Endothelial cell of umbilical vein (primary cell): ENCODE measurements at regions not wholly inside any gene's neighbourhood (a gene's known extent, or its start where the extent isn't known, plus 50 kb on each side); places are given as distances from the start of the nearest gene placed in this dataset.

Experiments
- BruUV-seq: library from RNA; stranded (reverse); fragments of 400-500 nt; replicated peaks from 2 replicates; lab custom pipeline; 2021; lab: Mats Ljungman, UMichigan
- CTCF ChIA-PET: fragments of 300-600, 350-600 bp; sonication (Branson Sonifier 250); formaldehyde crosslinking; loops from one replicate; lab custom pipeline; 2021; ENCODE audit warnings: antibody characterized with exemption, inconsistent platforms; lab: Charles Lee
- POLR2A ChIA-PET: fragments of 300-600, 350-600 bp; sonication (Branson Sonifier 250); formaldehyde crosslinking; loops from one replicate; lab custom pipeline; 2021; ENCODE audit warnings: antibody characterized with exemption, inconsistent platforms; lab: Charles Lee
- DNase-seq: peaks from one replicate; pipeline ENCODE4 v3.0.0-alpha.2; 2011; ENCODE audit warnings: low read depth, low spot score
- FAIRE-seq: peaks from 2 replicates; lab custom pipeline; 2011; peaks lifted over from hg19 to GRCh38; lab: Jason Lieb, UNC
- H2AFZ ChIP-seq: 2 replicates; pipeline ENCODE4 v1.6.0; 2012; ENCODE audit warnings: low read depth, low read length, control low read depth, inconsistent platforms
- H3K27ac ChIP-seq: 2 replicates; pipeline ENCODE4 v1.5.1; 2011; ENCODE audit warnings: low read depth, mild to moderate bottlenecking, control low read depth, low read length, moderate library complexity; ENCODE audit not compliant: insufficient read depth
- H3K27me3 ChIP-seq, 2 experiments: 2 replicates each; pipeline versions ENCODE4 v1.6.0 to v1.6.1; 2011; ENCODE audit warnings: low read length in 2 of 2, mixed read lengths in 1 of 2; ENCODE audit not compliant: control insufficient read depth in 2 of 2, insufficient read depth in 2 of 2
- H3K36me3 ChIP-seq, 2 experiments: 2 replicates in 1 of 2; 3 replicates in 1 of 2; pipeline ENCODE4 v1.5.1; 2011; ENCODE audit warnings: low read length in 2 of 2, mild to moderate bottlenecking in 1 of 2, moderate library complexity in 1 of 2; ENCODE audit not compliant: control insufficient read depth in 2 of 2, insufficient read depth in 2 of 2; ENCODE audit errors: extremely low read depth in 1 of 2
- H3K4me1 ChIP-seq: 3 replicates; pipeline ENCODE4 v1.5.1; 2011; ENCODE audit warnings: mild to moderate bottlenecking, low read length; ENCODE audit not compliant: control insufficient read depth, insufficient read depth; ENCODE audit errors: extremely low read depth
- H3K4me2 ChIP-seq: 2 replicates; pipeline ENCODE4 v1.6.1; 2011; ENCODE audit warnings: low read length, control low read depth, mixed read lengths; ENCODE audit not compliant: insufficient read depth
- H3K4me3 ChIP-seq, 3 experiments: fragments of 200-600 bp in 1 of 3; sonication (generic), shearing (Covaris generic) in 1 of 3; replicated peaks in 1 of 3; 2 replicates each; pipeline ENCODE4 v1.5.1; 2011 to 2016; ENCODE audit warnings: control low read depth in 3 of 3, low read length in 3 of 3, mild to moderate bottlenecking in 2 of 3, inconsistent platforms in 1 of 3, low read depth in 1 of 3, moderate library complexity in 1 of 3; ENCODE audit not compliant: insufficient read depth in 1 of 3
- H3K79me2 ChIP-seq: 2 replicates; pipeline ENCODE4 v1.6.0; 2012; ENCODE audit warnings: low read length, inconsistent platforms; ENCODE audit not compliant: control insufficient read depth, insufficient read depth
- H3K9ac ChIP-seq: replicated peaks from 2 replicates; pipeline ENCODE3; 2011; ENCODE audit warnings: low read length, control low read depth; ENCODE audit not compliant: insufficient read depth; ENCODE audit errors: extremely low read depth
- H3K9me1 ChIP-seq: replicated peaks from 3 replicates; pipeline ENCODE4 v1.6.0; 2011; ENCODE audit warnings: mild to moderate bottlenecking, low read length; ENCODE audit not compliant: control insufficient read depth, insufficient read depth; ENCODE audit errors: extremely low read depth
- H3K9me3 ChIP-seq: replicated peaks from 2 replicates; pipeline ENCODE4 v1.5.1; 2012; ENCODE audit warnings: low read length, inconsistent platforms; ENCODE audit not compliant: control insufficient read depth, insufficient read depth
- H4K20me1 ChIP-seq: replicated peaks from 2 replicates; pipeline ENCODE3; 2011; ENCODE audit warnings: mild to moderate bottlenecking, low read length; ENCODE audit not compliant: control insufficient read depth, insufficient read depth; ENCODE audit errors: extremely low read depth
- EZH2 ChIP-seq: IDR thresholded peaks from 2 replicates; pipeline ENCODE4 v1.6.1; 2012; ENCODE audit warnings: borderline replicate concordance, low read depth, mild to moderate bottlenecking, moderate library complexity, low read length, inconsistent platforms; ENCODE audit not compliant: severe bottlenecking
- FOS ChIP-seq: IDR thresholded peaks from 2 replicates; pipeline ENCODE4 v1.6.1; 2011; ENCODE audit warnings: mild to moderate bottlenecking, low read length, moderate library complexity, borderline replicate concordance; ENCODE audit not compliant: insufficient read depth
- GATA2 ChIP-seq: IDR thresholded peaks from 2 replicates; pipeline ENCODE4 v1.7.0; 2011; ENCODE audit warnings: low read depth, mild to moderate bottlenecking, moderate library complexity, mixed read lengths, low read length; ENCODE audit not compliant: insufficient read length, insufficient read depth
- JUN ChIP-seq: IDR thresholded peaks from 2 replicates; pipeline ENCODE4 v1.6.1; 2011; ENCODE audit warnings: borderline replicate concordance, low read depth; ENCODE audit not compliant: insufficient read length, insufficient read depth
- MYC ChIP-seq: IDR thresholded peaks from one replicate; pipeline ENCODE4 v1.6.1; 2011; ENCODE audit warnings: mild to moderate bottlenecking, low read depth, low read length
- POLR2A ChIP-seq: IDR thresholded peaks from 2 replicates; pipeline ENCODE4 v1.6.1; 2012; ENCODE audit warnings: low read depth, mild to moderate bottlenecking, control low read depth, low read length
- POLR2AphosphoS5 ChIP-seq: IDR thresholded peaks from 2 replicates; pipeline ENCODE4 v1.6.1; 2012; ENCODE audit warnings: low read depth, mild to moderate bottlenecking, control low read depth, low read length, moderate library complexity; ENCODE audit not compliant: insufficient read depth
- dilution Hi-C: fragments of 300-500 bp; cut with MboI; formaldehyde crosslinking; loops from one replicate; pipeline ENCODE4 v1.15.0; 2019; ENCODE audit warnings: low sequenced_read_pairs; ENCODE audit not compliant: extremely low pct_ligation_motif_present
- intact Hi-C: fragments of 100-400 bp; cut with micrococcal nuclease; formaldehyde crosslinking; loops from one replicate; pipeline ENCODE4 v1.10.0; 2022
- TF ChIP-seq, protein P1 (sequence below), 2 donors: IDR thresholded peaks; 1 replicate in 1 of 2; 2 replicates in 1 of 2; pipeline ENCODE4 v1.5.1; 2011; ENCODE audit warnings: low read length in 2 of 2, mild to moderate bottlenecking in 2 of 2, moderate library complexity in 2 of 2, control low read depth in 1 of 2, inconsistent platforms in 1 of 2, low read depth in 1 of 2; ENCODE audit not compliant: insufficient read depth in 1 of 2; ENCODE audit errors: extremely low read depth in 1 of 2
- TF ChIP-seq, protein P2 (sequence below): IDR thresholded peaks from 2 replicates; pipeline ENCODE4 v1.6.1; 2011; ENCODE audit not compliant: insufficient read depth, insufficient read length

DNA sequence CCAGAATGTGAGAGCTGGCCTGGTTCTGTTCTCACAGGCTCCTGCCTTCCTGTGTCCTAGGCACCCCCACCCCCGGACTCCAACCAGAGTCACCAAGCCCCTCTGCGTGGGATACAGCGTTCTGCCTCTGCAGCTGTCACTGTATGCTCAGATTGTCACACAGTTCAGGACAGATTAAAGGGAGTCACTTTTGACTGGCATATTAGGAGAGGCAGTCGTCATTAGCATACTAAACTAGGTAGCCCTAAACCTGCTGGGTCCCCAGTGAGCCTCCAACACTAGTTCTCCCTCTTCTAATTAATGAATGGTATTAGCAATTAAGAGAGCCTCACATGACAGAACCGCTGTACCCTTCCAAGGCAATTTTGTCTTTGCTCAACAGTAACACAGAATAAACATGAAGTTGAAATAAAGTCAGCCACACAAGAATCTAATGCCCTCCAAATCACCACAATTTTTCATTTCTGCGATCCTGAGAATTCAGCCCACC, 340.2 kb downstream of the CMPK2 start:
- H4K20me1 ChIP-seq: no peaks in the 10 kb centered on the region
- DNase-seq: no peak
- H3K4me1 ChIP-seq: no peaks in the 10 kb centered on the region
- H3K27me3 ChIP-seq: no peaks in the 10 kb centered on the region
- no peak overlapping the region for H2AFZ ChIP-seq
- no peak overlapping the region for H3K4me2 ChIP-seq
- intact Hi-C loops: no loop called here
- ChIA-PET CTCF (no interaction called here), POLR2A (no interaction called here)
- no peaks in the 10 kb centered on the region for H3K9me1 ChIP-seq
- no peak overlapping the region for H3K9ac ChIP-seq
- no peak for FAIRE-seq
- peaks cover 13% of the 10 kb centered on the region for H3K9me3 ChIP-seq
- no peak overlapping the region for H3K4me3 ChIP-seq
- H3K36me3 ChIP-seq: no peaks in the 10 kb centered on the region
- no peaks in the 10 kb centered on the region for H3K79me2 ChIP-seq
- no TSS peak for BruUV-seq
- no peak overlapping the region for H3K27ac ChIP-seq
- dilution Hi-C loops: no loop called here
- TF ChIP-seq, protein P1, sequence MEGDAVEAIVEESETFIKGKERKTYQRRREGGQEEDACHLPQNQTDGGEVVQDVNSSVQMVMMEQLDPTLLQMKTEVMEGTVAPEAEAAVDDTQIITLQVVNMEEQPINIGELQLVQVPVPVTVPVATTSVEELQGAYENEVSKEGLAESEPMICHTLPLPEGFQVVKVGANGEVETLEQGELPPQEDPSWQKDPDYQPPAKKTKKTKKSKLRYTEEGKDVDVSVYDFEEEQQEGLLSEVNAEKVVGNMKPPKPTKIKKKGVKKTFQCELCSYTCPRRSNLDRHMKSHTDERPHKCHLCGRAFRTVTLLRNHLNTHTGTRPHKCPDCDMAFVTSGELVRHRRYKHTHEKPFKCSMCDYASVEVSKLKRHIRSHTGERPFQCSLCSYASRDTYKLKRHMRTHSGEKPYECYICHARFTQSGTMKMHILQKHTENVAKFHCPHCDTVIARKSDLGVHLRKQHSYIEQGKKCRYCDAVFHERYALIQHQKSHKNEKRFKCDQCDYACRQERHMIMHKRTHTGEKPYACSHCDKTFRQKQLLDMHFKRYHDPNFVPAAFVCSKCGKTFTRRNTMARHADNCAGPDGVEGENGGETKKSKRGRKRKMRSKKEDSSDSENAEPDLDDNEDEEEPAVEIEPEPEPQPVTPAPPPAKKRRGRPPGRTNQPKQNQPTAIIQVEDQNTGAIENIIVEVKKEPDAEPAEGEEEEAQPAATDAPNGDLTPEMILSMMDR (IDR thresholded peaks at IDR 0.05; ENCODE audit: extremely low read depth in 1 of 2, insufficient read depth in 1 of 2, low read depth in 1 of 2, low read length in 2 of 2): no peak
- no peak for TF ChIP-seq GATA2
- TF ChIP-seq, protein P2, sequence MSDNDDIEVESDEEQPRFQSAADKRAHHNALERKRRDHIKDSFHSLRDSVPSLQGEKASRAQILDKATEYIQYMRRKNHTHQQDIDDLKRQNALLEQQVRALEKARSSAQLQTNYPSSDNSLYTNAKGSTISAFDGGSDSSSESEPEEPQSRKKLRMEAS: no peak
- no peak for TF ChIP-seq MYC
- TF ChIP-seq POLR2AphosphoS5: no peak
- TF ChIP-seq FOS: no peak
- TF ChIP-seq POLR2A: no peak
- no peak for TF ChIP-seq EZH2
- no peak for TF ChIP-seq JUN
